ENCODE measurements at regions not wholly inside any gene's neighbourhood (a gene's known extent, or its start where the extent isn't known, plus 50 kb on each side); places are given as distances from the start of the nearest gene placed in this dataset.

GRCh38 chr9:134568116-134568515 lies 73.5 kb upstream of the COL5A1 start:
- H2BK120ac ChIP-seq (ENCODE audit: low read depth, low read length) = peak overlapping the region; percentile 39
- peak overlapping the region; percentile 43 for H4K91ac ChIP-seq (ENCODE audit: insufficient read depth, low read depth, low read length)
- DNase-seq (no peak), ATAC-seq (ENCODE audit: low read depth) (no peak)
- no peak overlapping the region for H3K4me2 ChIP-seq (ENCODE audit: low read depth, low read length)
- H3K27ac ChIP-seq (ENCODE audit: insufficient read depth, low read length) = peak overlapping the region; percentile 47; the same call in 1 of the 2 replicates
- H3K18ac ChIP-seq (ENCODE audit: low read depth, low read length) = peak overlapping the region; percentile 95
- ChIA-PET CTCF (interaction anchor here (0.7 kb wide), 1 partner anchor 304 kb away, joined by 3 read pairs; no protein-coding TSS in a partner anchor), POLR2A (ENCODE audit: unreplicated experiment) (no interaction called here)
- H4K5ac ChIP-seq (ENCODE audit: low read depth, low read length) = peak overlapping the region; percentile 67
- peaks cover 7% of the 10 kb centered on the region for H3K9me1 ChIP-seq (ENCODE audit: insufficient read depth, low read length)
- no peak overlapping the region for H2AK9ac ChIP-seq (replicated peaks; ENCODE audit: low read depth, low read length, poor library complexity)
- in situ Hi-C loops (cut with MboI; ENCODE audit: low sequenced_read_pairs) (no loop called here), dilution Hi-C loops (cut with HindIII; ENCODE audit: low sequenced_read_pairs, unreplicated experiment) (no loop called here), intact Hi-C loops (cut with micrococcal nuclease) (loop anchor here (5.0 kb wide), 1 partner anchor 74 kb away; the partner anchor contains the start of gene COL5A1)
- no peak overlapping the region for H2AFZ ChIP-seq (replicated peaks; ENCODE audit: low read length, poor library complexity)
- peak overlapping the region; percentile 29; the same call in 1 of the 2 replicates for H2BK20ac ChIP-seq (ENCODE audit: low read depth, low read length)
- H3K23ac ChIP-seq (ENCODE audit: low read depth, low read length) = no peak overlapping the region; the same call in 1 of the 2 replicates
- 0 out of 3 replicates have a peak overlapping the region, but pooled peaks have one; percentile 71 for H2BK15ac ChIP-seq (ENCODE audit: low read depth, low read length)
- H3K9ac ChIP-seq (ENCODE audit: low read depth, low read length) = no peak overlapping the region
- H3K4ac ChIP-seq (ENCODE audit: low read depth, low read length) = peak overlapping the region; percentile 74
- H3K4me3 ChIP-seq (ENCODE audit: insufficient read depth, low read depth, low read length) = no peak overlapping the region
- peak overlapping the region; percentile 41 for H2BK5ac ChIP-seq (ENCODE audit: low read depth, low read length, poor library complexity, severe bottlenecking)
- BruUV-seq (replicated peaks) = no TSS peak
- H3K27me3 ChIP-seq (ENCODE audit: control insufficient read depth, insufficient read depth, low read length) = no peaks in the 10 kb centered on the region
- H3K56ac ChIP-seq (ENCODE audit: extremely low read depth, insufficient read depth, low read length) = no peak overlapping the region
- peak overlapping the region; percentile 65; the same call in 1 of the 2 replicates for H2AK5ac ChIP-seq (ENCODE audit: low read depth, low read length)
- 60% methylated on average over 1 of the region's 5 CpGs; no CpG with 5 or more reads in 1 of the 2 experiments for WGBS, 2 experiments (ENCODE audit: extremely low coverage in 2 of 2, insufficient read length in 1 of 2)
- no peaks in the 10 kb centered on the region for H3K79me1 ChIP-seq (ENCODE audit: low read depth in 1 of 2, low read length in 2 of 2)
- peak overlapping the region in 1 of 2 experiments; percentile 23; a peak in 1 of 4 replicates for H4K8ac ChIP-seq (ENCODE audit: low read depth in 2 of 2, low read length in 2 of 2)
- peaks cover 5% of the 10 kb centered on the region for H3K9me3 ChIP-seq (ENCODE audit: control insufficient read depth, insufficient read depth, low read length)
- H4K20me1 ChIP-seq (ENCODE audit: insufficient read depth, low read length) = no peaks in the 10 kb centered on the region
- no peak for TF ChIP-seq RAD21 (IDR thresholded peaks at IDR 0.05; ENCODE audit: low read length)
- TF ChIP-seq ELK1 (IDR thresholded peaks at IDR 0.05; ENCODE audit: borderline replicate concordance, low read depth, low read length) = no peak
- TF ChIP-seq MAZ (IDR thresholded peaks at IDR 0.05; ENCODE audit: borderline replicate concordance, low read depth, low read length) = no peak
- TF ChIP-seq CEBPB (IDR thresholded peaks at IDR 0.05; ENCODE audit: low read depth, low read length) = no peak
- TF ChIP-seq SMC3 (IDR thresholded peaks at IDR 0.05; ENCODE audit: low read depth, low read length) = no peak
- no peak for TF ChIP-seq MXI1 (IDR thresholded peaks at IDR 0.05; ENCODE audit: borderline replicate concordance, low read depth, low read length)
- TF ChIP-seq RCOR1 (IDR thresholded peaks at IDR 0.05; ENCODE audit: insufficient replicate concordance, low read length) = no peak
- TF ChIP-seq CHD1 (IDR thresholded peaks at IDR 0.05; ENCODE audit: low read depth, low read length) = no peak
- TF ChIP-seq BHLHE40 (IDR thresholded peaks at IDR 0.05; ENCODE audit: low read depth, low read length) = no peak
- no peak for TF ChIP-seq MAFK (IDR thresholded peaks at IDR 0.05; ENCODE audit: low read depth, low read length)
- no peak for TF ChIP-seq USF2 (IDR thresholded peaks at IDR 0.05; ENCODE audit: low read depth, low read length)
- TF ChIP-seq RFX5 (IDR thresholded peaks at IDR 0.05; ENCODE audit: low read depth, low read length) = no peak
- no peak for TF ChIP-seq POLR2A (IDR thresholded peaks at IDR 0.05; ENCODE audit: low read depth, low read length)
- H3K36me3 ChIP-seq (ENCODE audit: control insufficient read depth, insufficient read depth, low read length) = no peaks in the 10 kb centered on the region
- peaks cover 14% of the 10 kb centered on the region for H3K4me1 ChIP-seq (ENCODE audit: control insufficient read depth, insufficient read depth, low read length)
- peak overlapping the region; percentile 29 for H3K14ac ChIP-seq (replicated peaks; ENCODE audit: low read depth, low read length)

All from IMR-90 (cell line).